ENCODE measurements at regions not wholly inside any gene's neighbourhood (a gene's known extent, or its start where the extent isn't known, plus 50 kb on each side); places are given as distances from the start of the nearest gene placed in this dataset.

DNA sequence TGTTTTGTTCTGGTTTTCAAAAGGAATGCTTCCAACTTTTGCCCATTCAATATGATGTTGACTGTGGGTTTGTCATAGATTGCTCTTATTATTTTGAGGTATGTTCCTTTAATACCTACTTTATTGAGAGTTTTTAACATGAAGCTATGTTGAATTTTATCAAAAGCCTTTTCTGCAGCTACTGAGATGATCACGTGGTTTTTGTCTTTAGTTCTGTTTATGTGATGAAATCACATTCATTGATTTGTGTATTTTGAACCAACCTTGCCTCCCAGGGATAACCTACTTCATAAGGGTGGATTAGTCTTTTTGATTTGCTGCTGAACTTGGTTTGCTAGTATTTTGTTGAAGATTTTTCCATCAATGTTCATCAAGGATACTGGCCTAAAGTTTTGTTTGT lies 92.7 kb upstream of the TCF21 start:
- TF ChIP-seq EZH2 (IDR thresholded peaks at IDR 0.05; ENCODE audit: low read length, unreplicated experiment), result no peak
- TF ChIP-seq EZH2phosphoT487 (IDR thresholded peaks at IDR 0.05; ENCODE audit: borderline replicate concordance, low read length), result no peak
- TF ChIP-seq, protein P1, sequence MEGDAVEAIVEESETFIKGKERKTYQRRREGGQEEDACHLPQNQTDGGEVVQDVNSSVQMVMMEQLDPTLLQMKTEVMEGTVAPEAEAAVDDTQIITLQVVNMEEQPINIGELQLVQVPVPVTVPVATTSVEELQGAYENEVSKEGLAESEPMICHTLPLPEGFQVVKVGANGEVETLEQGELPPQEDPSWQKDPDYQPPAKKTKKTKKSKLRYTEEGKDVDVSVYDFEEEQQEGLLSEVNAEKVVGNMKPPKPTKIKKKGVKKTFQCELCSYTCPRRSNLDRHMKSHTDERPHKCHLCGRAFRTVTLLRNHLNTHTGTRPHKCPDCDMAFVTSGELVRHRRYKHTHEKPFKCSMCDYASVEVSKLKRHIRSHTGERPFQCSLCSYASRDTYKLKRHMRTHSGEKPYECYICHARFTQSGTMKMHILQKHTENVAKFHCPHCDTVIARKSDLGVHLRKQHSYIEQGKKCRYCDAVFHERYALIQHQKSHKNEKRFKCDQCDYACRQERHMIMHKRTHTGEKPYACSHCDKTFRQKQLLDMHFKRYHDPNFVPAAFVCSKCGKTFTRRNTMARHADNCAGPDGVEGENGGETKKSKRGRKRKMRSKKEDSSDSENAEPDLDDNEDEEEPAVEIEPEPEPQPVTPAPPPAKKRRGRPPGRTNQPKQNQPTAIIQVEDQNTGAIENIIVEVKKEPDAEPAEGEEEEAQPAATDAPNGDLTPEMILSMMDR (conservative IDR thresholded peaks at IDR 0.05; ENCODE audit: low read depth, low read length), result no peak
- CTCF ChIA-PET, result no interaction called here
- DNase-seq (no peak), ATAC-seq (no peak)
- no peak overlapping the region for H2AFZ ChIP-seq (ENCODE audit: low read length)
- no peaks in the 10 kb centered on the region for H3F3A ChIP-seq (ENCODE audit: low read length, unreplicated experiment)
- H3K9me3 ChIP-seq (ENCODE audit: low read length), result no peaks in the 10 kb centered on the region
- no peaks in the 10 kb centered on the region for H3K27me3 ChIP-seq (ENCODE audit: low read length)
- POLR2A ChIA-PET (ENCODE audit: unreplicated experiment), result no interaction called here
- intact Hi-C loops (cut with micrococcal nuclease), result no loop called here
- no peak overlapping the region for H3K9ac ChIP-seq (ENCODE audit: low read length)
- no TSS peak for BruUV-seq (replicated peaks)
- H3K4me2 ChIP-seq (ENCODE audit: low read length), result no peak overlapping the region
- H4K20me1 ChIP-seq (ENCODE audit: low read length), result no peaks in the 10 kb centered on the region
- no peaks in the 10 kb centered on the region for H3K9me2 ChIP-seq (replicated peaks; ENCODE audit: low read length)
- H3K36me3 ChIP-seq (ENCODE audit: low read depth, low read length), result no peaks in the 10 kb centered on the region
- no peak overlapping the region for H3K27ac ChIP-seq (ENCODE audit: low read length)
- no peaks in the 10 kb centered on the region for H3K4me1 ChIP-seq (ENCODE audit: insufficient read depth, low read length)
- no peak overlapping the region for H3K4me3 ChIP-seq (ENCODE audit: low read length)
- H3K79me2 ChIP-seq (ENCODE audit: low read length), result no peaks in the 10 kb centered on the region

GRCh38 chr6:133799043-133799442 lies 89.9 kb upstream of the TCF21 start:
- Histone ChIP-seq H3K36me3 (ENCODE audit: low read depth, low read length) (no peaks in the 10 kb centered on the region), H3K9me2 (replicated peaks; ENCODE audit: low read length) (no peaks in the 10 kb centered on the region), H3K27ac (ENCODE audit: low read length) (no peak overlapping the region), H3K4me3 (ENCODE audit: low read length) (no peak overlapping the region), H3K9ac (ENCODE audit: low read length) (no peak overlapping the region), H3K4me2 (ENCODE audit: low read length) (no peak overlapping the region), H3K9me3 (ENCODE audit: low read length) (no peaks in the 10 kb centered on the region), H3F3A (ENCODE audit: low read length, unreplicated experiment) (no peaks in the 10 kb centered on the region), H3K4me1 (ENCODE audit: insufficient read depth, low read length) (no peaks in the 10 kb centered on the region), H2AFZ (ENCODE audit: low read length) (no peak overlapping the region), H3K27me3 (ENCODE audit: low read length) (no peaks in the 10 kb centered on the region), H3K79me2 (ENCODE audit: low read length) (no peaks in the 10 kb centered on the region), H4K20me1 (ENCODE audit: low read length) (no peaks in the 10 kb centered on the region)
- POLR2A ChIA-PET (ENCODE audit: unreplicated experiment), result no interaction called here
- intact Hi-C loops (cut with micrococcal nuclease), result no loop called here
- no TSS peak for BruUV-seq (replicated peaks)
- ATAC-seq (no peak), DNase-seq (no peak)
- TF ChIP-seq EZH2phosphoT487 (IDR thresholded peaks at IDR 0.05; ENCODE audit: borderline replicate concordance, low read length) (no peak), EZH2 (IDR thresholded peaks at IDR 0.05; ENCODE audit: low read length, unreplicated experiment) (no peak)
- TF ChIP-seq, protein P1 (conservative IDR thresholded peaks at IDR 0.05; ENCODE audit: low read depth, low read length), result no peak
- CTCF ChIA-PET, result no interaction called here

DNA sequence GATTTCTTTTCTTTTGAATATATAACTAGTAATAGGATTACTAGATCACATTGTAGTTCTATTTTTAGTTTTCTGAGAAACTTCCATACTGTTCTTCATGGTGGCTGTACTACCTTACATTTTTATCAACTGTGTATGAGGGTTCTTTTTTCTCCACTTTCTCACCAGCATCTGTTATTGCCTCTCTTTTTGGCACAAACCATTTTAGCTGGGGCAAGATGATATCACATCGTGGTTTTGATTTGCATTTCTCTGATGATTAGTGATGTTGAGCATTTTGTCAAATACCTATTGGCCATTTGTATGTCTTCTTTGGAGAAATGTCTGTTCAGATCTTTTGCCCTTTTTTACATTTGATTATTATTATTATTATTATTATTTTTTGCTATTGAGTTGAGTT lies 86.1 kb upstream of the TCF21 start:
- intact Hi-C loops (cut with micrococcal nuclease), result no loop called here
- CTCF ChIA-PET, result no interaction called here
- no TSS peak for BruUV-seq (replicated peaks)

More for the DNA sequence above, 86.1 kb upstream of the TCF21 start:
- ATAC-seq (no peak), DNase-seq (no peak)
- TF ChIP-seq EZH2phosphoT487 (IDR thresholded peaks at IDR 0.05; ENCODE audit: borderline replicate concordance, low read length) (no peak), EZH2 (IDR thresholded peaks at IDR 0.05; ENCODE audit: low read length, unreplicated experiment) (no peak)
- TF ChIP-seq, protein P1 (conservative IDR thresholded peaks at IDR 0.05; ENCODE audit: low read depth, low read length), result no peak
- no peaks in the 10 kb centered on the region for H3K9me2 ChIP-seq (replicated peaks; ENCODE audit: low read length)
- no peaks in the 10 kb centered on the region for H4K20me1 ChIP-seq (ENCODE audit: low read length)
- no peaks in the 10 kb centered on the region for H3K27me3 ChIP-seq (ENCODE audit: low read length)
- H3K4me3 ChIP-seq (ENCODE audit: low read length), result no peak overlapping the region
- H3K9me3 ChIP-seq (ENCODE audit: low read length), result no peaks in the 10 kb centered on the region
- H3K36me3 ChIP-seq (ENCODE audit: low read depth, low read length), result no peaks in the 10 kb centered on the region
- H3K27ac ChIP-seq (ENCODE audit: low read length), result no peak overlapping the region
- no peaks in the 10 kb centered on the region for H3K79me2 ChIP-seq (ENCODE audit: low read length)
- H3K4me2 ChIP-seq (ENCODE audit: low read length), result no peak overlapping the region
- H3K9ac ChIP-seq (ENCODE audit: low read length), result no peak overlapping the region
- POLR2A ChIA-PET (ENCODE audit: unreplicated experiment), result no interaction called here
- no peaks in the 10 kb centered on the region for H3K4me1 ChIP-seq (ENCODE audit: insufficient read depth, low read length)
- no peaks in the 10 kb centered on the region for H3F3A ChIP-seq (ENCODE audit: low read length, unreplicated experiment)
- H2AFZ ChIP-seq (ENCODE audit: low read length), result no peak overlapping the region

Data from PC-3 (cell line).